SK-N-SH (cell line): ENCODE measurements at regions not wholly inside any gene's neighbourhood (a gene's known extent, or its start where the extent isn't known, plus 50 kb on each side); places are given as distances from the start of the nearest gene placed in this dataset.

Source experiments
- CTCF ChIP-seq: fragments of 200-600 bp; sonication (generic); IDR thresholded peaks from 2 replicates; pipeline ENCODE4 v1.6.1; 2017; ENCODE audit warnings: antibody characterized with exemption, mild to moderate bottlenecking, moderate library complexity
- EZH2phosphoT487 ChIP-seq: fragments of 200-600 bp; sonication (generic); IDR thresholded peaks from 2 replicates; pipeline ENCODE4 v1.6.1; 2017; ENCODE audit warnings: low read depth, mixed run types, mild to moderate bottlenecking, antibody characterized with exemption, moderate library complexity, borderline replicate concordance
- FOXJ3 ChIP-seq: sonication (generic); formaldehyde crosslinking; IDR thresholded peaks from 2 replicates; pipeline ENCODE4 v1.5.1; 2020; ENCODE audit warnings: mild to moderate bottlenecking, missing genetic modification reagents
- FOXM1 ChIP-seq: IDR thresholded peaks from 2 replicates; pipeline ENCODE4 v1.4.0; 2012; ENCODE audit warnings: low read depth, mild to moderate bottlenecking
- MAX ChIP-seq: IDR thresholded peaks from 2 replicates; pipeline ENCODE4 v1.4.0; 2012; ENCODE audit warnings: low read depth
- POLR2AphosphoS5 ChIP-seq: IDR thresholded peaks from 2 replicates; pipeline ENCODE4 v1.6.1; 2012; ENCODE audit warnings: low read depth, low read length
- RAD21 ChIP-seq: IDR thresholded peaks from 2 replicates; pipeline ENCODE4 v1.6.1; 2012; ENCODE audit warnings: mild to moderate bottlenecking, low read length
- RCOR1 ChIP-seq: fragments of 150-350 bp; IDR thresholded peaks from 2 replicates; pipeline ENCODE4 v1.6.1; 2017; ENCODE audit warnings: antibody characterized with exemption, low read length
- TEAD4 ChIP-seq: IDR thresholded peaks from 2 replicates; pipeline ENCODE4 v1.4.0; 2012; ENCODE audit warnings: mild to moderate bottlenecking, borderline replicate concordance; ENCODE audit not compliant: insufficient read depth
- USF1 ChIP-seq: IDR thresholded peaks from 2 replicates; pipeline ENCODE4 v1.4.0; 2012; ENCODE audit warnings: low read depth, borderline replicate concordance
- YY1 ChIP-seq: IDR thresholded peaks from 2 replicates; pipeline ENCODE4 v1.4.0; 2012; ENCODE audit warnings: low read depth, mild to moderate bottlenecking

DNA sequence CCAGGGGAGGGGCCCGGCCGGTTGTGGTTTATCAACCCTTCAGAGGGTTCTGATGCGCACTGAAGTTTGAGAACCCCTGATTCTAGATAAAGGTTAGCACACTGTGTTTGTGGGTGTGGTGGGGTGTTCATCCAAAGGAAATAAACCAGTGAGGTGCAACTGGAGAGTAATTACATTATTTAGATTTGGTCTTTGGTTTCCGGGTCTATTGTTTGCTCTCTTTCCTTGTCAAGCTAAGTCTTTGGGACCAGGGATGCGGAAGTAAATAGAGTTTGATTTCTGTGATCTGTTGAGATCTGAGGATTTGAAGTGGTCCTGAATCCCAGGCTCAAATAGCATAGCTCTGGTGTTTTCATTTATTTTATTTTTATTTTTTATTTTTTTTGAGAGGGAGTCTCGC, 50.5 kb upstream of the CLMP start:
- TF ChIP-seq YY1: no peak
- no peak for TF ChIP-seq CTCF
- TF ChIP-seq FOXM1: no peak
- no peak for TF ChIP-seq FOXJ3 (CRISPR knock-in tag)
- TF ChIP-seq MAX: no peak
- TF ChIP-seq RAD21: no peak
- no peak for TF ChIP-seq EZH2phosphoT487
- no peak for TF ChIP-seq TEAD4
- no peak for TF ChIP-seq POLR2AphosphoS5
- no peak for TF ChIP-seq RCOR1
- no peak for TF ChIP-seq USF1
